CD4-positive, alpha-beta T cell (primary cell): ENCODE measurements at regions not wholly inside any gene's neighbourhood (a gene's known extent, or its start where the extent isn't known, plus 50 kb on each side); places are given as distances from the start of the nearest gene placed in this dataset.

ENCODE experiments used
- ATAC-seq: fragments of 200-7000 bp; cut with Tn5 transposase; one replicate; pipeline ENCODE4 v1.10.0; 2022; ENCODE audit warnings: mild to moderate bottlenecking; ENCODE audit not compliant: poor library complexity
- CTCF ChIA-PET: fragments of 350-600 bp; sonication (Branson Sonifier 250); formaldehyde crosslinking; loops from one replicate; lab custom pipeline; 2021; ENCODE audit warnings: antibody characterized with exemption, inconsistent platforms; lab: Charles Lee
- POLR2A ChIA-PET: fragments of 350-600 bp; sonication (Branson Sonifier 250); formaldehyde crosslinking; loops from one replicate; lab custom pipeline; 2021; ENCODE audit warnings: antibody characterized with exemption, inconsistent platforms; lab: Charles Lee
- DNase-seq, 14 experiments: peaks; one replicate each; pipeline ENCODE4 v3.0.0-alpha.2; 2013 to 2020; ENCODE audit warnings: mixed read lengths in 2 of 14
- H3K27ac ChIP-seq, 2 donors: one replicate each; pipeline versions ENCODE4 v1.5.1 to v1.7.0; 2013; ENCODE audit warnings: low read length in 2 of 2, low read depth in 1 of 2, mild to moderate bottlenecking in 1 of 2
- H3K27me3 ChIP-seq, 2 experiments: 1 replicate in 1 of 2; 2 replicates in 1 of 2; pipeline versions ENCODE4 v1.6.1 to v1.7.0; 2013; ENCODE audit warnings: low read length in 2 of 2, control low read depth in 1 of 2, mild to moderate bottlenecking in 1 of 2, moderate library complexity in 1 of 2; ENCODE audit not compliant: insufficient read depth in 2 of 2, control insufficient read depth in 1 of 2
- H3K36me3 ChIP-seq: one replicate; pipeline ENCODE4 v1.6.1; 2013; ENCODE audit warnings: low read length, control low read depth; ENCODE audit not compliant: insufficient read depth
- H3K4me1 ChIP-seq: one replicate; pipeline ENCODE4 v1.6.1; 2013; ENCODE audit warnings: low read length, control low read depth; ENCODE audit not compliant: insufficient read depth
- H3K4me3 ChIP-seq: one replicate; pipeline ENCODE4 v1.5.1; 2013; ENCODE audit warnings: mild to moderate bottlenecking, low read length, moderate library complexity
- H3K9me3 ChIP-seq, 2 experiments: 1 replicate in 1 of 2; 2 replicates in 1 of 2; pipeline versions ENCODE4 v1.6.1 to v1.7.0; 2013; ENCODE audit warnings: low read length in 2 of 2, mild to moderate bottlenecking in 2 of 2, control low read depth in 1 of 2, moderate library complexity in 1 of 2; ENCODE audit not compliant: control insufficient read depth in 1 of 2, insufficient read depth in 1 of 2
- H3K27ac Mint-ChIP-seq: one replicate; pipeline ENCODE4 v1.8.0; 2020; ENCODE audit warnings: mixed read lengths
- H3K27me3 Mint-ChIP-seq: one replicate; pipeline ENCODE4 v1.8.0; 2021; ENCODE audit warnings: mixed read lengths
- H3K36me3 Mint-ChIP-seq: one replicate; pipeline ENCODE4 v1.8.0; 2021; ENCODE audit warnings: low read depth, mixed read lengths
- H3K4me1 Mint-ChIP-seq: one replicate; pipeline ENCODE4 v1.8.0; 2021; ENCODE audit warnings: low read depth, mixed read lengths
- H3K4me3 Mint-ChIP-seq: one replicate; pipeline ENCODE4 v1.8.0; 2020; ENCODE audit warnings: mild to moderate bottlenecking, mixed read lengths
- H3K9me3 Mint-ChIP-seq: one replicate; pipeline ENCODE4 v1.8.0; 2020; ENCODE audit warnings: mixed read lengths
- CTCF ChIP-seq: fragments of 200-600 bp; IDR thresholded peaks from one replicate; pipeline ENCODE4 v1.8.0; 2022; ENCODE audit warnings: antibody characterized with exemption, mild to moderate bottlenecking
- intact Hi-C, 2 experiments: fragments of 100-400 bp; cut with DNase I in 1 of 2; cut with micrococcal nuclease in 1 of 2; formaldehyde crosslinking; loops; one replicate each; pipeline versions ENCODE4 v1.15.1 to v1.9.0; 2023 to 2025; cut with DNase I, micrococcal nuclease

GRCh38 chr4:14182148-14182547, 554.6 kb upstream of the BOD1L1 start:
- Mint-ChIP-seq H3K4me1 (peaks cover 26% of the 10 kb centered on the region), H3K4me3 (no peak overlapping the region), H3K36me3 (no peaks in the 10 kb centered on the region), H3K9me3 (no peaks in the 10 kb centered on the region), H3K27me3 (no peaks in the 10 kb centered on the region), H3K27ac (no peak overlapping the region)
- DNase-seq (no peak), ATAC-seq (no peak)
- ChIA-PET CTCF (no interaction called here), POLR2A (interaction anchor here (0.8 kb wide), 1 partner anchor 1042 kb away, joined by 3 read pairs; no protein-coding TSS in a partner anchor)
- intact Hi-C loops = no loop called here
- Histone ChIP-seq H3K36me3 (no peaks in the 10 kb centered on the region), H3K4me1 (peaks cover 10% of the 10 kb centered on the region), H3K9me3 (no peaks in the 10 kb centered on the region), H3K27me3 (no peaks in the 10 kb centered on the region), H3K4me3 (no peak overlapping the region), H3K27ac (no peak overlapping the region)
- no peak for TF ChIP-seq CTCF

GRCh38 chr4:14184265-14184664, 556.7 kb upstream of the BOD1L1 start:
- Histone ChIP-seq H3K36me3 (no peaks in the 10 kb centered on the region), H3K27ac (no peak overlapping the region), H3K9me3 (no peaks in the 10 kb centered on the region), H3K4me3 (no peak overlapping the region), H3K27me3 (no peaks in the 10 kb centered on the region), H3K4me1 (no peaks in the 10 kb centered on the region)
- Mint-ChIP-seq H3K27me3 (no peaks in the 10 kb centered on the region), H3K27ac (no peak overlapping the region), H3K4me3 (no peak overlapping the region), H3K4me1 (peaks cover 5% of the 10 kb centered on the region), H3K9me3 (no peaks in the 10 kb centered on the region), H3K36me3 (no peaks in the 10 kb centered on the region)
- DNase-seq (no peak), ATAC-seq (no peak)
- CTCF ChIA-PET = no interaction called here
- TF ChIP-seq CTCF = no peak
- intact Hi-C loops = no loop called here
- POLR2A ChIA-PET = no interaction called here

GRCh38 chr4:14184767-14185166, 557.2 kb upstream of the BOD1L1 start:
- Mint-ChIP-seq H3K4me1 (peaks cover under 1% of the 10 kb centered on the region), H3K9me3 (no peaks in the 10 kb centered on the region), H3K27me3 (no peaks in the 10 kb centered on the region), H3K4me3 (no peak overlapping the region), H3K36me3 (no peaks in the 10 kb centered on the region), H3K27ac (no peak overlapping the region)
- TF ChIP-seq CTCF = no peak
- DNase-seq (no peak), ATAC-seq (no peak)
- Histone ChIP-seq H3K9me3 (no peaks in the 10 kb centered on the region), H3K27ac (no peak overlapping the region), H3K4me3 (no peak overlapping the region), H3K36me3 (no peaks in the 10 kb centered on the region), H3K27me3 (no peaks in the 10 kb centered on the region), H3K4me1 (no peaks in the 10 kb centered on the region)
- ChIA-PET CTCF (no interaction called here), POLR2A (no interaction called here)
- intact Hi-C loops = no loop called here
